Stomach (tissue), 8 donors: ENCODE measurements at regions not wholly inside any gene's neighbourhood (a gene's known extent, or its start where the extent isn't known, plus 50 kb on each side); places are given as distances from the start of the nearest gene placed in this dataset.
A peak's percentile ranks its signal among the peaks of the same experiment; 100 is the strongest.

Source experiments
- DNase-seq, 2 donors: peaks; one replicate each; pipeline versions ENCODE4 v3.0.0 to v3.0.0-alpha.2; 2013 to 2019
- H3K27ac ChIP-seq, 5 donors: fragments of 200-600 bp in 4 of 5; sonication (generic) in 4 of 5; one replicate each; pipeline ENCODE4 v1.5.1; 2013 to 2019; ENCODE audit warnings: mild to moderate bottlenecking in 1 of 5, moderate library complexity in 1 of 5
- H3K27me3 ChIP-seq, 3 donors: fragments of 200-600 bp; sonication (generic); one replicate each; pipeline ENCODE4 v1.5.1; 2017 to 2019; ENCODE audit warnings: mixed run types in 1 of 3
- H3K36me3 ChIP-seq, 4 donors: fragments of 200-600 bp; sonication (generic); 1 replicate in 3 of 4; 2 replicates in 1 of 4; pipeline ENCODE4 v1.5.1; 2016 to 2019
- H3K4me1 ChIP-seq, 4 donors: fragments of 200-600 bp; sonication (generic); one replicate each; pipeline ENCODE4 v1.5.1; 2016 to 2019
- H3K4me3 ChIP-seq, 4 donors: fragments of 200-600 bp; sonication (generic) in 3 of 4; one replicate each; pipeline ENCODE4 v1.5.1; 2016 to 2019; ENCODE audit warnings: mild to moderate bottlenecking in 1 of 4
- H3K9me3 ChIP-seq, 4 donors: fragments of 200-600 bp; sonication (generic); one replicate each; pipeline ENCODE4 v1.5.1; 2016 to 2019
- EP300 ChIP-seq: sonication (generic); formaldehyde crosslinking; IDR thresholded peaks from one replicate; pipeline ENCODE4 v1.6.1; 2017; ENCODE audit warnings: antibody characterized with exemption
- POLR2A ChIP-seq, 4 donors: fragments of 450-650 bp; IDR thresholded peaks; one replicate each; pipeline ENCODE4 v1.6.1; 2016; ENCODE audit warnings: antibody characterized with exemption in 4 of 4, control low read depth in 2 of 4, mild to moderate bottlenecking in 1 of 4, moderate library complexity in 1 of 4
- POLR2AphosphoS5 ChIP-seq, 3 donors: sonication (generic); formaldehyde crosslinking; IDR thresholded peaks; one replicate each; pipeline ENCODE4 v1.6.1; 2016; ENCODE audit warnings: antibody characterized with exemption in 3 of 3
- WGBS, 5 donors: extraction: QIAGEN DNeasy Blood & Tissue Kit in 3 of 5; methylation state at CpG; one replicate each; pipeline versions ENCODE4 v1.1.5 to v1.1.7; 2013 to 2018; 5-methylcytosine and 5-hydroxymethylcytosine counted together
- intact Hi-C: fragments of 100-400 bp; cut with DNase I; formaldehyde crosslinking; loops from one replicate; pipeline ENCODE4 v1.15.1; 2023; ENCODE audit warnings: low total_unique reads
- TF ChIP-seq, protein P1 (sequence below), 7 experiments: fragments of 450-650 bp in 4 of 7; fragments of 200-600 bp in 3 of 7; sonication (generic) in 3 of 7; IDR thresholded peaks; one replicate each; pipeline ENCODE4 v1.5.1; 2016 to 2019; ENCODE audit warnings: antibody characterized with exemption in 7 of 7, control low read depth in 2 of 7, mild to moderate bottlenecking in 1 of 7
- donor health status: healthy with polysubstance abuse.
- donor health status: Bipolar disorder and iron deficiency.
- donor health status: healthy.

DNA sequence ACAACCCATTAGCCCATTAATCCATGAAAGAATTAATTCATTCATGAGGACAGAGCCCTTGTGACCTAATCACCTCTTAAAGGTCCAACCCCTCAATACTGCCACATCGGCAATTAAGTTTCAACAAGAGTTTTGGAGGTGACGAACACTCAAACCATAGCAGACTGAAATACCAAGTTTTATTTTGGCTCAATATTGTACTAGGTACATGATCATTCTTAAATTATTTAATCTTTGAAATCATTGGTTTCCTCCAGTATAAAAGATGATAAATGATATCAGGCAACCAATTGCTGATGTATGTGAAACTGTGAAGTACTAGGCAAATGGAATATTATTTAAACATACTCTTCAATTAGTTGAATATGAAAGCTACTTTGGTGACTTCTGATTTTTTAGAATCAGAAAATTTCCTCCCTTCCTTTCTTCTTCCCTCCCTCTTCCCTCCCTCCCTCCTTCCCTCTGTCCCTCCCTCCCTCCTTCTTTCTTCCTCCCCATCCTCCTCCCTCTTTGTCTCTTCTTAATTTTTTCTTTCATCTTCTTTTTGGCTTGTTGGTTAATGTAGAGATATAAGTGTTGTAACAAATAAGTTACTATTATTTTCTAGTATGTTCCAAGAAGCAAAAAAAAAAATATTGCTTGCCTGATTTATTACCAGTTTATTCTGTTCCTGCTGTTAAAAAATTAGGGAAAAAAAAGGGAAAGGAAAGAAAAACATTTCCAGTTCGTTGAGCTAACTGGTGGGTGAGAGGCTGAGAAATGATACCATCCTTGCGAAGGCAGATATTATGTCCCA is 233.9 kb upstream of the ZNF217 start:
- intact Hi-C loops: no loop called here
- TF ChIP-seq POLR2A (IDR thresholded peaks at IDR 0.05) (no peak), POLR2AphosphoS5 (IDR thresholded peaks at IDR 0.05) (no peak), EP300 (no peak)
- TF ChIP-seq, protein P1, sequence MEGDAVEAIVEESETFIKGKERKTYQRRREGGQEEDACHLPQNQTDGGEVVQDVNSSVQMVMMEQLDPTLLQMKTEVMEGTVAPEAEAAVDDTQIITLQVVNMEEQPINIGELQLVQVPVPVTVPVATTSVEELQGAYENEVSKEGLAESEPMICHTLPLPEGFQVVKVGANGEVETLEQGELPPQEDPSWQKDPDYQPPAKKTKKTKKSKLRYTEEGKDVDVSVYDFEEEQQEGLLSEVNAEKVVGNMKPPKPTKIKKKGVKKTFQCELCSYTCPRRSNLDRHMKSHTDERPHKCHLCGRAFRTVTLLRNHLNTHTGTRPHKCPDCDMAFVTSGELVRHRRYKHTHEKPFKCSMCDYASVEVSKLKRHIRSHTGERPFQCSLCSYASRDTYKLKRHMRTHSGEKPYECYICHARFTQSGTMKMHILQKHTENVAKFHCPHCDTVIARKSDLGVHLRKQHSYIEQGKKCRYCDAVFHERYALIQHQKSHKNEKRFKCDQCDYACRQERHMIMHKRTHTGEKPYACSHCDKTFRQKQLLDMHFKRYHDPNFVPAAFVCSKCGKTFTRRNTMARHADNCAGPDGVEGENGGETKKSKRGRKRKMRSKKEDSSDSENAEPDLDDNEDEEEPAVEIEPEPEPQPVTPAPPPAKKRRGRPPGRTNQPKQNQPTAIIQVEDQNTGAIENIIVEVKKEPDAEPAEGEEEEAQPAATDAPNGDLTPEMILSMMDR (IDR thresholded peaks at IDR 0.05): no peak
- no peaks in the 10 kb centered on the region for H3K9me3 ChIP-seq
- no peaks in the 10 kb centered on the region for H3K27me3 ChIP-seq
- WGBS, 5 donors: 66 to 78% (median 74%) methylated on average over 4 of the region's 4 CpGs
- H3K36me3 ChIP-seq: no peaks in the 10 kb centered on the region
- no peak overlapping the region for H3K4me3 ChIP-seq
- peaks cover 13 to 50% (median 27%) of the 10 kb centered on the region in 4 donors for H3K4me1 ChIP-seq
- H3K27ac ChIP-seq: peak overlapping the region in 4 of 5 donors; percentile 56 to 86 (median 82)
- no peak for DNase-seq

DNA sequence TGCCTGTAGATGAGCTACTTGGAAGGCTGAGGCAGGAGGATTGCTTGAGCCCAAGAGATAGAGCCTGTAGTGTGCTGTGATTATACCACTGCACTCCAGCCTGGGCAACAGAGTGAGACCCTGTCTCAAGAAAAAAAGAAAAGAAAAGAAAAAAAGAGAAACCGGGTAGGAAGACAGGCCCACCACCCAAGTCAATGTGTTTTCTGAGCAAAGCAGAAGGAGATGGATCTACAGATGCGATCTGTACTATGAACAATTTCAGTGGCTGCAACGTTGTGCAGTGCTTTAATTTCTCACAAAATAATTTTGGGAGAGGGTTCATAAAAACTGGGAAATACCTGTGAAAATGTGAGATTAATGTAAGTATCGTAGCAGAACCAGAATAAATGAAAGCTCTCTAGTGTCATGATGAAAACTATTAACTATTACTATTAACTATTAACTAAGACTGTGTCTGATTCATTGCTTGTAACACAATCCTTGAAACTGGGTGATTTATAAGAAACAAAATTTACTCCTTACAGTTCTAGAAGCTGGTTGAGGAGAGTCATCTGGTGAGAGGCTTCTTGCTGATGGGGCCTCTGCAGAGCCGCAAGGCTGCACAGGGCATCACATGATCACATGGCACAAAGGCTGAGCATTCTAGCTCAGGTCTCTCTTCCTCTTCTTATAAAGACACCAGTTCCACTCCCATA is 233.1 kb upstream of the ZNF217 start:
- TF ChIP-seq, protein P1 (IDR thresholded peaks at IDR 0.05): no peak
- no peak for TF ChIP-seq POLR2A (IDR thresholded peaks at IDR 0.05)
- no peak for TF ChIP-seq EP300
- no peak for TF ChIP-seq POLR2AphosphoS5 (IDR thresholded peaks at IDR 0.05)
- H3K27ac ChIP-seq: peak overlapping the region in 4 of 5 donors; percentile 56 to 86 (median 82)
- WGBS, 5 donors: 89 to 93% (median 90%) methylated on average over 5 of the region's 5 CpGs
- no peak overlapping the region for H3K4me3 ChIP-seq
- H3K9me3 ChIP-seq: no peaks in the 10 kb centered on the region
- peaks cover 13 to 50% (median 27%) of the 10 kb centered on the region in 4 donors for H3K4me1 ChIP-seq
- no peaks in the 10 kb centered on the region for H3K27me3 ChIP-seq
- no peaks in the 10 kb centered on the region for H3K36me3 ChIP-seq
- intact Hi-C loops: no loop called here
- DNase-seq: peak in 1 of 2 donors; percentile 56

DNA sequence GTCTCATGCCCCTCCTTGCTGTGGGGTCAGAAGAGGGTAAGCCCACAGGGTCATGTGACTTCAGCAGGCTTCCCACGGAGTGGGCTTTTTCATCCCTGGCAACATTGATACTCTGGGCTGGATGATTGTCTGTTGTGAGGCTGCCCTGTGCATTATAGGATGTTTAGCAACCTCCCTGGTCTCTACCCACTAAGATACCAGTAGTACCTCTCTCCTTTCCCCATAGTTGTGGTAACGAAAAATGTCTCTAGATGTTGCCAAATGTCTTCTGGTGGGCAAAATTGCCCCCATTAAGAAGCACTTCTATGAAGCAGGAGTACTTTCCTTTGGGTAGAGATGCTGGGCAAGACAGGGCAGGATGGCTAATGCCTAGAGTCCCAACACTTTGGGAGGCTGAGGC is 232.5 kb upstream of the ZNF217 start:
- H3K4me1 ChIP-seq: peaks cover 13 to 50% (median 27%) of the 10 kb centered on the region in 4 donors
- WGBS, 5 donors: 77 to 84% (median 79%) methylated on average over 2 of the region's 2 CpGs
- H3K27me3 ChIP-seq: no peaks in the 10 kb centered on the region
- TF ChIP-seq, protein P1 (IDR thresholded peaks at IDR 0.05): no peak
- TF ChIP-seq EP300 (no peak), POLR2AphosphoS5 (IDR thresholded peaks at IDR 0.05) (no peak), POLR2A (IDR thresholded peaks at IDR 0.05) (no peak)
- H3K9me3 ChIP-seq: no peaks in the 10 kb centered on the region
- no peak for DNase-seq
- no peaks in the 10 kb centered on the region for H3K36me3 ChIP-seq
- peak overlapping the region in 2 of 5 donors; percentile 13 to 23 for H3K27ac ChIP-seq
- H3K4me3 ChIP-seq: no peak overlapping the region
- intact Hi-C loops: no loop called here

DNA sequence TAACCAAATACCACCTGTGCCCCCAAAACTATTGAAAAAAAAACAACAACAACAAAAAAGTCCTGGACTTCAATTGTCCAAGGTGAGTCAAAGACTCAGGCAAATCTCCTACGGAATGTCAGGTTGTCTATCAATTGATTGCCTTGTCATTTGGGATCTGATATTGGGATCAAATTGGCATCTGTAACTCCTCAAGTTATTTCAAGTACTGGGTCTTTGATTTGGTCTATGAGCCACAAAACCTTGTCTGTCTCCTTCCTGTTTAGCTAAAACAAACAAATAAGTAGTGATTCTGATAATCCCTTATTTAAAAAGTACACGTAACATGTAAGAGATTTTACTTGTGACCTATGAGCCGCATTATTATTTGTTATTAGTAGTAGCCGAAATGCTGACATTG is 231.6 kb upstream of the ZNF217 start:
- peak overlapping the region in 2 of 5 donors; percentile 23 to 32 for H3K27ac ChIP-seq

More for the DNA sequence above, 231.6 kb upstream of the ZNF217 start:
- Histone ChIP-seq H3K36me3 (no peaks in the 10 kb centered on the region), H3K4me3 (no peak overlapping the region), H3K27me3 (no peaks in the 10 kb centered on the region), H3K4me1 (peaks cover 8 to 43% (median 21%) of the 10 kb centered on the region in 4 donors), H3K9me3 (no peaks in the 10 kb centered on the region)
- TF ChIP-seq, protein P1 (IDR thresholded peaks at IDR 0.05): no peak
- TF ChIP-seq POLR2A (IDR thresholded peaks at IDR 0.05) (no peak), POLR2AphosphoS5 (IDR thresholded peaks at IDR 0.05) (no peak), EP300 (no peak)
- WGBS, 5 donors: 42 to 76% (median 61%) methylated on average over 4 of the region's 4 CpGs
- DNase-seq: no peak
- intact Hi-C loops: no loop called here
